ENCODE measurements at regions not wholly inside any gene's neighbourhood (a gene's known extent, or its start where the extent isn't known, plus 50 kb on each side); places are given as distances from the start of the nearest gene placed in this dataset.

DNA sequence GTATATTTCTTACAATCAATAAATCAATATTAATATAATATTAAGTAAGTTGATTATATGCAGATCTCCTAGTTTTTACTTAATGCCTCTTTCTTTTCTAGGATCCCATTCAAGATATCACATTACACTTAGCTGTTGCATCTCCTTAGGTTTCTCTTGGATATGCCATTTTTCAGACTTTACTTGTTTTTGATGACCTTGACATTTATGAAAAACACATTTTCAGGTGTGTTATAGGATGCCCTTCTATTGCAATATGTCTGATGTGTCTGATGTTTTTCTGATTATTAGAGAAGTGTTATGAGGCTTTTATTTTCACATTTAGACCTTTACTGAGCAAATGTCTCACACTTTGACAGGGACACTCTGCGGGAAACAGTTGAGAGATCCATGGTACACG, 933.6 kb upstream of the CNTNAP5 start:
- DNase-seq (ENCODE audit: low read depth): no peak
- H3K4me3 ChIP-seq (ENCODE audit: low read depth, low read length): no peak overlapping the region
- TF ChIP-seq POLR2A (IDR thresholded peaks at IDR 0.05; ENCODE audit: extremely low read depth, insufficient read length) (no peak), MAX (IDR thresholded peaks at IDR 0.05; ENCODE audit: low read depth, low read length) (no peak), MYC (IDR thresholded peaks at IDR 0.05; ENCODE audit: low read depth, low read length) (no peak), CTCF (IDR thresholded peaks at IDR 0.05; ENCODE audit: low read depth, low read length) (no peak)

- TF ChIP-seq POLR2A (IDR thresholded peaks at IDR 0.05; ENCODE audit: extremely low read depth, insufficient read length): no peak
- no peak for DNase-seq (ENCODE audit: low read depth)
- no peak overlapping the region for H3K4me3 ChIP-seq (ENCODE audit: low read depth, low read length)
Measured at GRCh38 chr2:123093199-123093598, 931.9 kb upstream of the CNTNAP5 start.

GRCh38 chr2:123095219-123095835, 929.8 kb upstream of the CNTNAP5 start:
- TF ChIP-seq CTCF (IDR thresholded peaks at IDR 0.05; ENCODE audit: low read depth, low read length) (no peak), MAX (IDR thresholded peaks at IDR 0.05; ENCODE audit: low read depth, low read length) (no peak), POLR2A (IDR thresholded peaks at IDR 0.05; ENCODE audit: extremely low read depth, insufficient read length) (no peak), MYC (IDR thresholded peaks at IDR 0.05; ENCODE audit: low read depth, low read length) (no peak)
- DNase-seq (ENCODE audit: low read depth): no peak
- no peak overlapping the region for H3K4me3 ChIP-seq (ENCODE audit: low read depth, low read length)

- H3K4me3 ChIP-seq (ENCODE audit: low read depth, low read length): no peak overlapping the region
- TF ChIP-seq MAX (IDR thresholded peaks at IDR 0.05; ENCODE audit: low read depth, low read length) (no peak), MYC (IDR thresholded peaks at IDR 0.05; ENCODE audit: low read depth, low read length) (no peak), CTCF (IDR thresholded peaks at IDR 0.05; ENCODE audit: low read depth, low read length) (no peak), POLR2A (IDR thresholded peaks at IDR 0.05; ENCODE audit: extremely low read depth, insufficient read length) (no peak)
- DNase-seq (ENCODE audit: low read depth): no peak
Measured at GRCh38 chr2:123098619-123099018, 926.5 kb upstream of the CNTNAP5 start.

DNA sequence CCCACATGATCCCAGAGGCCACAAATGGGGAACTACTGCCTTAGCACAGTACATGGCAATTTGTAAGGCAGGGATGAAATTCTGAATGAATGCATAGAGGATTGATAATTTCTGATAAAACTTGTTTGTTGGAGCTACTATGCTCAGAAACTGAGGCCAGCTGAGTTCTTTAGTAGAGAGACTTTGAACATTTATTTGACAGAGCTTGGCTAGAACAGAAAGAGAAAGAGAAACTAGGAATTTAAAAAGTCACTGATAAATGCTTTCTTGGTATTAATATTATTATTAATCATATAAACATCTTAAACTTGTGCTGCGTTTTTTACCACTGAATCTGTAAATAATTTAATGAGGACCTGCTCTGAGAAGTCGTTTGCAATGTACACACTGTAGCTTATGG, 923.7 kb upstream of the CNTNAP5 start:
- no peak overlapping the region for H3K4me3 ChIP-seq (ENCODE audit: low read depth, low read length)
- TF ChIP-seq MAX (IDR thresholded peaks at IDR 0.05; ENCODE audit: low read depth, low read length) (no peak), POLR2A (IDR thresholded peaks at IDR 0.05; ENCODE audit: extremely low read depth, insufficient read length) (no peak), CTCF (IDR thresholded peaks at IDR 0.05; ENCODE audit: low read depth, low read length) (no peak), MYC (IDR thresholded peaks at IDR 0.05; ENCODE audit: low read depth, low read length) (no peak)
- DNase-seq (ENCODE audit: low read depth): no peak

DNA sequence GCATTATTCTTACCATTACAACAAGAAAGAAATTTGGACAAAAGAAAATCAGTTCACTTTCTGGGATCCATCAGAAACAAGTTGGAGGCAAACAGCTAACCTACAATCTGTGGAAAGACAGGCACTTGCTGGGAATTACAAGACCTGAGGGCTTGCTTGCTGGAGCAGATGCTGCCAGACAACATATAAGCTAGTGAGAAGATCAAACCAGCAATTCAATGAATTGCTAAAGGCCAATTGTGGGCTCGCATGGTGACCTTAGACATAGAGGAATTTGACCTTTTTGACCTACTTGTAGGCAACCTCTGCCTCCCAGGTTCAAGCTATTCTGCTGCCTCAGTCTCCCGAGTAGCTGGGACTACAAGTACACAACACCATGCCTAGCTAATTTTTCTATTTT, 921.2 kb upstream of the CNTNAP5 start:
- no peak overlapping the region for H3K4me3 ChIP-seq (ENCODE audit: low read depth, low read length)
- TF ChIP-seq MYC (IDR thresholded peaks at IDR 0.05; ENCODE audit: low read depth, low read length) (no peak), POLR2A (IDR thresholded peaks at IDR 0.05; ENCODE audit: extremely low read depth, insufficient read length) (no peak), CTCF (IDR thresholded peaks at IDR 0.05; ENCODE audit: low read depth, low read length) (no peak), MAX (IDR thresholded peaks at IDR 0.05; ENCODE audit: low read depth, low read length) (no peak)
- no peak for DNase-seq (ENCODE audit: low read depth)
